ENCODE measurements at regions not wholly inside any gene's neighbourhood (a gene's known extent, or its start where the extent isn't known, plus 50 kb on each side); places are given as distances from the start of the nearest gene placed in this dataset.

- Mint-ChIP-seq H3K4me1 (peaks cover 6% of the 10 kb centered on the region), H3K27me3 (peaks cover 20% of the 10 kb centered on the region), H3K9me3 (peaks cover 5% of the 10 kb centered on the region), H3K27ac (no peak overlapping the region), H3K4me3 (no peak overlapping the region), H3K36me3 (ENCODE audit: low read depth) (no peaks in the 10 kb centered on the region)
- intact Hi-C loops (cut with micrococcal nuclease): no loop called here
- DNase-seq: no peak
- ChIA-PET POLR2A (no interaction called here), CTCF (no interaction called here)
- no peak for ATAC-seq (ENCODE audit: low read depth)
- no peak for TF ChIP-seq CTCF (IDR thresholded peaks at IDR 0.05)
Observed at GRCh38 chr1:241419986-241420385, 63.0 kb upstream of the RGS7 start.

- no peak for DNase-seq
- Mint-ChIP-seq H3K4me3 (no peak overlapping the region), H3K27me3 (peaks cover 12% of the 10 kb centered on the region), H3K9me3 (peaks cover 5% of the 10 kb centered on the region), H3K27ac (no peak overlapping the region), H3K4me1 (no peaks in the 10 kb centered on the region), H3K36me3 (ENCODE audit: low read depth) (no peaks in the 10 kb centered on the region)
- POLR2A ChIA-PET: no interaction called here
- no peak for TF ChIP-seq CTCF (IDR thresholded peaks at IDR 0.05)
- no peak for ATAC-seq (ENCODE audit: low read depth)
- intact Hi-C loops (cut with micrococcal nuclease): no loop called here
- CTCF ChIA-PET: no interaction called here
Observed at GRCh38 chr1:241417258-241417657, 60.3 kb upstream of the RGS7 start.

- POLR2A ChIA-PET: no interaction called here
- ATAC-seq (ENCODE audit: low read depth): no peak
- Mint-ChIP-seq H3K4me1 (no peaks in the 10 kb centered on the region), H3K4me3 (no peak overlapping the region), H3K36me3 (ENCODE audit: low read depth) (no peaks in the 10 kb centered on the region), H3K9me3 (no peaks in the 10 kb centered on the region), H3K27ac (no peak overlapping the region), H3K27me3 (peaks cover 8% of the 10 kb centered on the region)
- CTCF ChIA-PET: no interaction called here
- DNase-seq: no peak
- intact Hi-C loops (cut with micrococcal nuclease): no loop called here
- no peak for TF ChIP-seq CTCF (IDR thresholded peaks at IDR 0.05)
Observed at GRCh38 chr1:241413974-241414373, 57.0 kb upstream of the RGS7 start.

- Mint-ChIP-seq H3K4me3 (no peak overlapping the region), H3K9me3 (no peaks in the 10 kb centered on the region), H3K4me1 (no peaks in the 10 kb centered on the region), H3K36me3 (ENCODE audit: low read depth) (no peaks in the 10 kb centered on the region), H3K27ac (no peak overlapping the region), H3K27me3 (peaks cover 7% of the 10 kb centered on the region)
- TF ChIP-seq CTCF (IDR thresholded peaks at IDR 0.05): no peak
- intact Hi-C loops (cut with micrococcal nuclease): no loop called here
- ChIA-PET POLR2A (no interaction called here), CTCF (no interaction called here)
- DNase-seq (no peak), ATAC-seq (ENCODE audit: low read depth) (no peak)
Observed at GRCh38 chr1:241413386-241413785, 56.4 kb upstream of the RGS7 start.

- Mint-ChIP-seq H3K27me3 (peaks cover 7% of the 10 kb centered on the region), H3K4me1 (no peaks in the 10 kb centered on the region), H3K4me3 (no peak overlapping the region), H3K36me3 (ENCODE audit: low read depth) (no peaks in the 10 kb centered on the region), H3K9me3 (no peaks in the 10 kb centered on the region), H3K27ac (no peak overlapping the region)
- DNase-seq: no peak
- intact Hi-C loops (cut with micrococcal nuclease): no loop called here
- ATAC-seq (ENCODE audit: low read depth): no peak
- POLR2A ChIA-PET: no interaction called here
- CTCF ChIA-PET: no interaction called here
- no peak for TF ChIP-seq CTCF (IDR thresholded peaks at IDR 0.05)
Observed at GRCh38 chr1:241412646-241413045, 55.6 kb upstream of the RGS7 start.

All from activated B cell treated with CpG ODN at 0.5 μM for 24 hours (primary cell).